GM12872 (cell line): ENCODE measurements at regions not wholly inside any gene's neighbourhood (a gene's known extent, or its start where the extent isn't known, plus 50 kb on each side); places are given as distances from the start of the nearest gene placed in this dataset.

Experiments used
- CTCF ChIP-seq: IDR thresholded peaks from 3 replicates; pipeline ENCODE4 v1.5.1; 2011; ENCODE audit warnings: low read depth, mild to moderate bottlenecking, low read length, moderate library complexity; ENCODE audit not compliant: insufficient read depth

GRCh38 chr6:156562636-156563035 lies 214.5 kb upstream of the ARID1B start:
- no peak for TF ChIP-seq CTCF

- TF ChIP-seq CTCF, result no peak
Measured at GRCh38 chr6:156562019-156562418, 215.2 kb upstream of the ARID1B start.

- TF ChIP-seq CTCF, result no peak
Measured at GRCh38 chr6:156560476-156560875, 216.7 kb upstream of the ARID1B start.

GRCh38 chr6:156559162-156559690 lies 218.0 kb upstream of the ARID1B start:
- TF ChIP-seq CTCF, result no peak

GRCh38 chr6:156557911-156558259 lies 219.3 kb upstream of the ARID1B start:
- no peak for TF ChIP-seq CTCF

GRCh38 chr6:156557251-156557910 lies 219.8 kb upstream of the ARID1B start:
- TF ChIP-seq CTCF, result no peak

- no peak for TF ChIP-seq CTCF
Measured at GRCh38 chr6:156556811-156557210, 220.4 kb upstream of the ARID1B start.
